Skeletal muscle tissue (tissue), 3 donors: ENCODE measurements at regions not wholly inside any gene's neighbourhood (a gene's known extent, or its start where the extent isn't known, plus 50 kb on each side); places are given as distances from the start of the nearest gene placed in this dataset.

ENCODE experiments used
- H3K27ac ChIP-seq: one replicate; pipeline ENCODE4 v1.7.0; 2013; ENCODE audit warnings: mild to moderate bottlenecking, low read depth, low read length, inconsistent platforms
- H3K27me3 ChIP-seq, 3 donors: one replicate each; pipeline ENCODE4 v1.7.0; 2013; ENCODE audit warnings: low read length in 3 of 3; ENCODE audit not compliant: control insufficient read depth in 3 of 3, insufficient read depth in 3 of 3
- H3K36me3 ChIP-seq, 3 donors: one replicate each; pipeline ENCODE4 v1.7.0; 2013; ENCODE audit warnings: low read length in 3 of 3; ENCODE audit not compliant: control insufficient read depth in 3 of 3, insufficient read depth in 3 of 3
- H3K4me1 ChIP-seq, 3 donors: one replicate each; pipeline ENCODE4 v1.7.0; 2013; ENCODE audit warnings: low read length in 3 of 3, mild to moderate bottlenecking in 3 of 3; ENCODE audit not compliant: control insufficient read depth in 3 of 3, insufficient read depth in 3 of 3
- H3K4me3 ChIP-seq, 3 donors: one replicate each; pipeline ENCODE4 v1.7.0; 2013; ENCODE audit warnings: low read length in 3 of 3
- H3K9ac ChIP-seq, 3 donors: one replicate each; pipeline ENCODE4 v1.7.0; 2013; ENCODE audit warnings: low read length in 3 of 3, mild to moderate bottlenecking in 3 of 3, moderate library complexity in 2 of 3, low read depth in 1 of 3
- H3K9me3 ChIP-seq, 3 donors: one replicate each; pipeline ENCODE4 v1.7.0; 2013; ENCODE audit warnings: low read length in 3 of 3; ENCODE audit not compliant: control insufficient read depth in 3 of 3
- donor health status: Osteomylitis.

GRCh38 chr10:3681642-3682554, 103.1 kb downstream of the KLF6 start:
- Histone ChIP-seq H3K27ac (no peak overlapping the region), H3K4me3 (peak overlapping the region in 1 of 3 donors; percentile 36), H3K9ac (peak overlapping the region in 1 of 3 donors; percentile 54), H3K4me1 (no peaks in the 10 kb centered on the region), H3K36me3 (no peaks in the 10 kb centered on the region), H3K27me3 (no peaks in the 10 kb centered on the region), H3K9me3 (no peaks in the 10 kb centered on the region)

GRCh38 chr10:3679950-3680629, 104.9 kb downstream of the KLF6 start:
- no peaks in the 10 kb centered on the region for H3K36me3 ChIP-seq
- H3K27ac ChIP-seq: no peak overlapping the region
- no peak overlapping the region for H3K9ac ChIP-seq
- H3K4me1 ChIP-seq: no peaks in the 10 kb centered on the region
- H3K4me3 ChIP-seq: no peak overlapping the region
- H3K9me3 ChIP-seq: no peaks in the 10 kb centered on the region
- H3K27me3 ChIP-seq: no peaks in the 10 kb centered on the region

GRCh38 chr10:3678629-3679227, 106.3 kb downstream of the KLF6 start:
- Histone ChIP-seq H3K27ac (no peak overlapping the region), H3K4me1 (no peaks in the 10 kb centered on the region), H3K36me3 (no peaks in the 10 kb centered on the region), H3K9ac (no peak overlapping the region), H3K27me3 (no peaks in the 10 kb centered on the region), H3K9me3 (no peaks in the 10 kb centered on the region), H3K4me3 (no peak overlapping the region)

GRCh38 chr10:3676564-3676963, 108.4 kb downstream of the KLF6 start:
- no peaks in the 10 kb centered on the region for H3K9me3 ChIP-seq
- no peak overlapping the region for H3K9ac ChIP-seq
- H3K4me3 ChIP-seq: no peak overlapping the region
- H3K4me1 ChIP-seq: no peaks in the 10 kb centered on the region
- H3K27me3 ChIP-seq: no peaks in the 10 kb centered on the region
- no peak overlapping the region for H3K27ac ChIP-seq
- H3K36me3 ChIP-seq: no peaks in the 10 kb centered on the region

GRCh38 chr10:3672220-3672619, 112.8 kb downstream of the KLF6 start:
- Histone ChIP-seq H3K9ac (no peak overlapping the region), H3K4me3 (no peak overlapping the region), H3K27ac (no peak overlapping the region), H3K36me3 (no peaks in the 10 kb centered on the region), H3K27me3 (peaks cover 0 to 8% (median 0%) of the 10 kb centered on the region in 3 donors), H3K4me1 (no peaks in the 10 kb centered on the region), H3K9me3 (no peaks in the 10 kb centered on the region)

GRCh38 chr10:3671386-3671955, 113.5 kb downstream of the KLF6 start:
- no peaks in the 10 kb centered on the region for H3K4me1 ChIP-seq
- no peaks in the 10 kb centered on the region for H3K36me3 ChIP-seq
- H3K9ac ChIP-seq: no peak overlapping the region
- H3K9me3 ChIP-seq: no peaks in the 10 kb centered on the region
- H3K27me3 ChIP-seq: peaks cover 0 to 13% (median 0%) of the 10 kb centered on the region in 3 donors
- H3K4me3 ChIP-seq: no peak overlapping the region
- H3K27ac ChIP-seq: no peak overlapping the region

- no peak overlapping the region for H3K4me3 ChIP-seq
Observed at GRCh38 chr10:3668966-3669330, 116.1 kb downstream of the KLF6 start.

GRCh38 chr10:3668276-3668965, 116.6 kb downstream of the KLF6 start:
- no peak overlapping the region for H3K4me3 ChIP-seq
- no peaks in the 10 kb centered on the region for H3K9me3 ChIP-seq
- H3K4me1 ChIP-seq: no peaks in the 10 kb centered on the region
- H3K36me3 ChIP-seq: no peaks in the 10 kb centered on the region
- no peak overlapping the region for H3K27ac ChIP-seq
- no peak overlapping the region for H3K9ac ChIP-seq
- peaks cover 0 to 16% (median 0%) of the 10 kb centered on the region in 3 donors for H3K27me3 ChIP-seq

More at GRCh38 chr10:3668966-3669330, 116.1 kb downstream of the KLF6 start:
- Histone ChIP-seq H3K36me3 (no peaks in the 10 kb centered on the region), H3K9me3 (no peaks in the 10 kb centered on the region), H3K27ac (no peak overlapping the region), H3K9ac (no peak overlapping the region), H3K4me1 (no peaks in the 10 kb centered on the region), H3K27me3 (peaks cover 0 to 16% (median 0%) of the 10 kb centered on the region in 3 donors)

- no peaks in the 10 kb centered on the region for H3K4me1 ChIP-seq
- no peak overlapping the region for H3K4me3 ChIP-seq
- H3K9ac ChIP-seq: no peak overlapping the region
- H3K9me3 ChIP-seq: no peaks in the 10 kb centered on the region
- H3K36me3 ChIP-seq: no peaks in the 10 kb centered on the region
- no peak overlapping the region for H3K27ac ChIP-seq
- peaks cover 0 to 16% (median 0%) of the 10 kb centered on the region in 3 donors for H3K27me3 ChIP-seq
Observed at GRCh38 chr10:3666525-3667302, 118.3 kb downstream of the KLF6 start.
